Liver (tissue), 7 donors: ENCODE measurements at regions not wholly inside any gene's neighbourhood (a gene's known extent, or its start where the extent isn't known, plus 50 kb on each side); places are given as distances from the start of the nearest gene placed in this dataset.

Experiments used
- DNase-seq: peaks from one replicate; pipeline ENCODE4 v3.0.0-alpha.2; 2017; ENCODE audit warnings: low spot score
- H3K27ac ChIP-seq, 2 donors: one replicate each; pipeline ENCODE4 v1.7.0; 2013; ENCODE audit warnings: inconsistent platforms in 2 of 2, low read length in 2 of 2, control low read depth in 1 of 2, low read depth in 1 of 2, mild to moderate bottlenecking in 1 of 2
- H3K27me3 ChIP-seq, 4 donors: one replicate each; pipeline versions ENCODE4 v1.6.1 to v1.7.0; 2013; ENCODE audit warnings: low read length in 3 of 4, inconsistent platforms in 1 of 4, mild to moderate bottlenecking in 1 of 4, moderate library complexity in 1 of 4; ENCODE audit not compliant: control insufficient read depth in 4 of 4, insufficient read depth in 4 of 4
- H3K36me3 ChIP-seq, 4 donors: one replicate each; pipeline versions ENCODE4 v1.6.1 to v1.7.0; 2013; ENCODE audit warnings: low read length in 3 of 4, mild to moderate bottlenecking in 3 of 4, low read depth in 1 of 4, moderate library complexity in 1 of 4; ENCODE audit not compliant: control insufficient read depth in 4 of 4, insufficient read depth in 3 of 4
- H3K4me1 ChIP-seq, 4 donors: one replicate each; pipeline versions ENCODE4 v1.6.1 to v1.7.0; 2013; ENCODE audit warnings: low read length in 3 of 4, mild to moderate bottlenecking in 3 of 4, moderate library complexity in 1 of 4; ENCODE audit not compliant: control insufficient read depth in 4 of 4, insufficient read depth in 4 of 4
- H3K4me3 ChIP-seq, 3 donors: one replicate each; pipeline versions ENCODE4 v1.6.1 to v1.7.0; 2013; ENCODE audit warnings: low read length in 3 of 3, control low read depth in 1 of 3, low read depth in 1 of 3, mild to moderate bottlenecking in 1 of 3
- H3K9ac ChIP-seq, 2 donors: one replicate each; pipeline ENCODE4 v1.7.0; 2013; ENCODE audit warnings: low read length in 2 of 2, mild to moderate bottlenecking in 2 of 2, moderate library complexity in 2 of 2, control low read depth in 1 of 2, low read depth in 1 of 2
- H3K9me3 ChIP-seq, 4 donors: one replicate each; pipeline versions ENCODE4 v1.6.1 to v1.7.0; 2013; ENCODE audit warnings: low read length in 3 of 4; ENCODE audit not compliant: control insufficient read depth in 4 of 4
- EGR1 ChIP-seq, 2 donors: IDR thresholded peaks; 2 replicates each; pipeline ENCODE4 v1.6.1; 2016 to 2018; ENCODE audit warnings: antibody characterized with exemption in 2 of 2, low read depth in 2 of 2
- FOXA1 ChIP-seq: IDR thresholded peaks from 2 replicates; pipeline ENCODE4 v1.6.1; 2016; ENCODE audit warnings: antibody characterized with exemption
- FOXA2 ChIP-seq: IDR thresholded peaks from 2 replicates; pipeline ENCODE4 v1.6.1; 2016; ENCODE audit warnings: antibody characterized with exemption
- GABPA ChIP-seq, 2 donors: IDR thresholded peaks in 1 of 2; conservative IDR thresholded peaks in 1 of 2; 2 replicates each; pipeline ENCODE4 v1.6.1; 2016; ENCODE audit warnings: antibody characterized with exemption in 2 of 2, mild to moderate bottlenecking in 1 of 2, moderate library complexity in 1 of 2
- HNF4A ChIP-seq, 2 donors: conservative IDR thresholded peaks; 2 replicates each; pipeline ENCODE4 v1.6.1; 2016; ENCODE audit warnings: antibody characterized with exemption in 2 of 2, mild to moderate bottlenecking in 2 of 2
- HNF4G ChIP-seq: IDR thresholded peaks from 2 replicates; pipeline ENCODE4 v1.6.1; 2016; ENCODE audit warnings: antibody characterized with exemption
- NR2F2 ChIP-seq: IDR thresholded peaks from 2 replicates; pipeline ENCODE4 v1.6.1; 2016; ENCODE audit warnings: antibody characterized with exemption
- RAD21 ChIP-seq, 2 donors: IDR thresholded peaks; 2 replicates each; pipeline ENCODE4 v1.6.1; 2016; ENCODE audit warnings: antibody characterized with exemption in 2 of 2, mild to moderate bottlenecking in 2 of 2
- RXRA ChIP-seq, 2 donors: IDR thresholded peaks; 2 replicates each; pipeline ENCODE4 v1.6.1; 2017 to 2018; ENCODE audit warnings: antibody characterized with exemption in 2 of 2, mild to moderate bottlenecking in 1 of 2
- SP1 ChIP-seq: IDR thresholded peaks from 2 replicates; pipeline ENCODE4 v1.6.1; 2018; ENCODE audit warnings: antibody characterized with exemption, mild to moderate bottlenecking
- TAF1 ChIP-seq: conservative IDR thresholded peaks from 2 replicates; pipeline ENCODE4 v1.6.1; 2016; ENCODE audit warnings: antibody characterized with exemption, mild to moderate bottlenecking
- YY1 ChIP-seq: IDR thresholded peaks from 2 replicates; pipeline ENCODE4 v1.6.1; 2016; ENCODE audit warnings: antibody characterized with exemption, mild to moderate bottlenecking
- WGBS: extraction: QIAGEN DNeasy Blood & Tissue Kit; methylation state at CpG from one replicate; pipeline ENCODE4 v1.1.7; 2013; 5-methylcytosine and 5-hydroxymethylcytosine counted together
- TF ChIP-seq, protein P1 (sequence below): IDR thresholded peaks from 2 replicates; pipeline ENCODE4 v1.6.1; 2016; ENCODE audit warnings: antibody characterized with exemption
- TF ChIP-seq, protein P2 (sequence below): IDR thresholded peaks from 2 replicates; pipeline ENCODE4 v1.6.1; 2016; ENCODE audit warnings: antibody characterized with exemption, mild to moderate bottlenecking
- donor health status: healthy.
- donor health status: healthy.
- donor health status: healthy.
- donor health status: healthy.

DNA sequence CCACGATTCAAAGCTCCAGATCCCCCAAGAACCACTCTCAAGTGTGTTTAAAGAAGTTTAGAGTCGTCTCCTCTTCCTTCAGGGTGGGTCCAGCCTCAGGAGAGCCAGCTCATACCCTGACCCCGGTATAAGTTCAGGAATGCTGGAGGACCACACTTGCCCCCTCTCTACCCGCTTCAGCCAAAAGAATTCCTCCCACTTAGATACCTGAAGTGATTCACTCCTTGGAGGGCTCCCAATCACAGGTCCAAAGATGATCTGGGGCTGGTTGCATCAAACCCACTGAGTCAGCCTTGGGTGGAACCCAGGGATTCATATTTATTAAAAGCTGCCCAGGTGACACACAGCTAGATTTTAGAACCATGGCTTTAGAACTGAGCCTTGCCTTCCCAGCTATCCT is 133.5 kb upstream of the PARP11 start:
- H3K9ac ChIP-seq, result no peak overlapping the region
- no peaks in the 10 kb centered on the region for H3K36me3 ChIP-seq
- H3K9me3 ChIP-seq, result no peaks in the 10 kb centered on the region
- H3K4me1 ChIP-seq, result peaks cover 0 to 4% (median 2%) of the 10 kb centered on the region in 4 donors
- H3K27ac ChIP-seq, result no peak overlapping the region
- no peaks in the 10 kb centered on the region for H3K27me3 ChIP-seq
- no peak for DNase-seq
- no peak for TF ChIP-seq FOXA2
- TF ChIP-seq HNF4G, result no peak
- TF ChIP-seq, protein P1, sequence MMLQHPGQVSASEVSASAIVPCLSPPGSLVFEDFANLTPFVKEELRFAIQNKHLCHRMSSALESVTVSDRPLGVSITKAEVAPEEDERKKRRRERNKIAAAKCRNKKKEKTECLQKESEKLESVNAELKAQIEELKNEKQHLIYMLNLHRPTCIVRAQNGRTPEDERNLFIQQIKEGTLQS, result no peak
- no peak for TF ChIP-seq EGR1 (IDR thresholded peaks at IDR 0.05; ENCODE audit: low read depth in 2 of 2)
- TF ChIP-seq GABPA (IDR thresholded peaks at IDR 0.05 in 1 of 2, conservative IDR thresholded peaks at IDR 0.05 in 1 of 2), result no peak
- TF ChIP-seq YY1, result no peak
- TF ChIP-seq RXRA (IDR thresholded peaks at IDR 0.05), result no peak
- TF ChIP-seq FOXA1, result no peak
- TF ChIP-seq TAF1, result no peak
- TF ChIP-seq HNF4A (conservative IDR thresholded peaks at IDR 0.05), result no peak
- no peak for TF ChIP-seq NR2F2
- WGBS, result 91% methylated on average over 4 of the region's 4 CpGs
- no peak overlapping the region for H3K4me3 ChIP-seq

DNA sequence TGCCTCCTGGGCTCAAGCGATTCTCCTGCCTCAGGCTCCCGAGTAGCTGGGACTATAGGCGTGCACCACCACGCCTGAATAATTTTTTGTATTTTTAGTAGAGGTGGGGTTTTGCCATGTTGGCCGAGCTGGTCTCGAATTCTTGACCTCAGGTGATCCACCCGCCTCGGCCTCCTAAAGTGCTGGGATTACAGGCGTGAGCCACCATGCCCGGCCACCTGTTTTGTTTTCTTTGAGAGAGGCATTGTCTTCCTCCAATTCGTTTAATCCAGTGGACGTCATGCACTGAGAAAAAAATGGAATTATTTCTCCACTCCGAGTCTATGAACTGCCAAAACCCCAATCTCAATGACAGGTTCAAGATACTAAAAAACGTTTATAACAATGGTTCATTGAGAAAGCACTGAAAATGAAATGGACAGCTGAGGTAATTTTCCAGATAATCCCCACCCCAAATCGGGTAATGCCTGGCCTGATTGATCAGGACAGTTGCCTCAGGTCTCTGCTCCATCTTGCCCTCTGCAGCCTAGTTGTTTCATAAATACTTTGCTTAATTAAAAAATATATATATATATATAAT is 132.7 kb upstream of the PARP11 start:
- peaks cover 0 to 4% (median 2%) of the 10 kb centered on the region in 4 donors for H3K4me1 ChIP-seq
- H3K9me3 ChIP-seq, result no peaks in the 10 kb centered on the region
- no peak overlapping the region for H3K4me3 ChIP-seq
- H3K9ac ChIP-seq, result no peak overlapping the region
- TF ChIP-seq YY1 (no peak), SP1 (no peak)
- DNase-seq, result no peak
- no peak overlapping the region for H3K27ac ChIP-seq
- no peaks in the 10 kb centered on the region for H3K36me3 ChIP-seq
- WGBS, result 92% methylated on average over 15 of the region's 15 CpGs
- H3K27me3 ChIP-seq, result no peaks in the 10 kb centered on the region

DNA sequence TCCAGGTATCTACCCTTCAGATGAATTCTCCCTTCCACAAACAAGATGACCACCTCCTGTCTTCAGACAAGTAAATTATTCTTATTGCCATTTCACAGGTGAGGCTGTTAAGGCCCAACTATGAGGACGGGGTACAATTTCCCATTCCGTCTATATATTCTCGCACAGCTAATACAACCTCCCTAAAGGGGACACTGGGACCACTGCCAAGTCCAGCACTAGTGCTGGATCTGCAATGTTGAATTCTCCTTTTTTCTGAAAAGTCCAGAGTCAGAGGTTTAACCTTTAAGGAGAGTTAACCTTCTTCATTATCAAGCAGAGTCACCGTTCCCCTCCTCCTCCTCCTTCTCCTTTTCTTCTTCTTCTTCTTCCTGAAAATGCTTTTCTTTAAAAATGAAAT is 130.4 kb upstream of the PARP11 start:
- Histone ChIP-seq H3K36me3 (no peaks in the 10 kb centered on the region), H3K4me3 (no peak overlapping the region), H3K9ac (no peak overlapping the region), H3K27ac (no peak overlapping the region), H3K27me3 (no peaks in the 10 kb centered on the region), H3K9me3 (no peaks in the 10 kb centered on the region), H3K4me1 (peaks cover 0 to 3% (median 0%) of the 10 kb centered on the region in 4 donors)
- TF ChIP-seq RAD21 (IDR thresholded peaks at IDR 0.05), result no peak
- TF ChIP-seq, protein P2, sequence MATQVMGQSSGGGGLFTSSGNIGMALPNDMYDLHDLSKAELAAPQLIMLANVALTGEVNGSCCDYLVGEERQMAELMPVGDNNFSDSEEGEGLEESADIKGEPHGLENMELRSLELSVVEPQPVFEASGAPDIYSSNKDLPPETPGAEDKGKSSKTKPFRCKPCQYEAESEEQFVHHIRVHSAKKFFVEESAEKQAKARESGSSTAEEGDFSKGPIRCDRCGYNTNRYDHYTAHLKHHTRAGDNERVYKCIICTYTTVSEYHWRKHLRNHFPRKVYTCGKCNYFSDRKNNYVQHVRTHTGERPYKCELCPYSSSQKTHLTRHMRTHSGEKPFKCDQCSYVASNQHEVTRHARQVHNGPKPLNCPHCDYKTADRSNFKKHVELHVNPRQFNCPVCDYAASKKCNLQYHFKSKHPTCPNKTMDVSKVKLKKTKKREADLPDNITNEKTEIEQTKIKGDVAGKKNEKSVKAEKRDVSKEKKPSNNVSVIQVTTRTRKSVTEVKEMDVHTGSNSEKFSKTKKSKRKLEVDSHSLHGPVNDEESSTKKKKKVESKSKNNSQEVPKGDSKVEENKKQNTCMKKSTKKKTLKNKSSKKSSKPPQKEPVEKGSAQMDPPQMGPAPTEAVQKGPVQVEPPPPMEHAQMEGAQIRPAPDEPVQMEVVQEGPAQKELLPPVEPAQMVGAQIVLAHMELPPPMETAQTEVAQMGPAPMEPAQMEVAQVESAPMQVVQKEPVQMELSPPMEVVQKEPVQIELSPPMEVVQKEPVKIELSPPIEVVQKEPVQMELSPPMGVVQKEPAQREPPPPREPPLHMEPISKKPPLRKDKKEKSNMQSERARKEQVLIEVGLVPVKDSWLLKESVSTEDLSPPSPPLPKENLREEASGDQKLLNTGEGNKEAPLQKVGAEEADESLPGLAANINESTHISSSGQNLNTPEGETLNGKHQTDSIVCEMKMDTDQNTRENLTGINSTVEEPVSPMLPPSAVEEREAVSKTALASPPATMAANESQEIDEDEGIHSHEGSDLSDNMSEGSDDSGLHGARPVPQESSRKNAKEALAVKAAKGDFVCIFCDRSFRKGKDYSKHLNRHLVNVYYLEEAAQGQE, result no peak
- WGBS, result 91% methylated on average over 4 of the region's 4 CpGs
- DNase-seq, result no peak
